HT-29 (cell line): ENCODE measurements at regions not wholly inside any gene's neighbourhood (a gene's known extent, or its start where the extent isn't known, plus 50 kb on each side); places are given as distances from the start of the nearest gene placed in this dataset.

ENCODE experiments used
- DNase-seq: peaks from one replicate; pipeline ENCODE4 v3.0.0-alpha.2; 2015; ENCODE audit warnings: low spot score

DNA sequence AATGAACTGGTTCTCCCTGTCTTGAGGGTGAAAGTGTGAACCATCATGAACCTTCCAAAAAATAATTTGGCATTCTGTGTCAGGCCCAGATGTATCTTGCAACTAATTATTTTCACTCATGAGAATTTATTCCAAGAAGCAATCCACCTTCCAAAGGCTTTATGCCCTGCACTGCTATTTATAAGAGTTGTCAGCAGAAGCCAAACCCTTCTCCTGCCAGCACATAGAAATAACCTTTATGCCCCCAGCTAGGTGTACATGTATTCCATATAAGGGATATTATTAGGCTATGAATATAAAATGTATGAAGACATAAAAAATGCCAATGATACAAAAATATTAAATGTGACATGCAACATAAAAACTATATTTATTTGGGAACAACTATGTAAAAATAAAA lies 69.0 kb upstream of the GDF10 start:
- no peak for DNase-seq

DNA sequence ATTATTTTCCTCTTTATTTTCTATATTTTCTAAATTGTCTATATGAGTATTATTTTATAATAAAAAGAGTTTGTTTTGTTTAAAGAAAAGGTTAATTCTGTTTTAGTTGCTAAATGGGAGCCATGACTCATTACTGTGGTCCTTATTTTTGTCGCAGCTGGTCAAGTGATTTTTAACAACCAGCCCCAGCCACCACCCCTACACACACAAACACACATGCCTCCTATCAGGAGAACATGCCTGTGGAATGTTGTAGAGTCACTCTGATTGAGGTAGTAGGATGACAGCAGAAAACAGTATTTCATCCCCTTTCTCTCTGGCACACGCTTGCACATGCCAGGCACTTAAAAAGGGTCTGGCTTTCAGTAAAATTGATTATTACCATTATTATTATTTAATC lies 68.6 kb upstream of the GDF10 start:
- no peak for DNase-seq

DNA sequence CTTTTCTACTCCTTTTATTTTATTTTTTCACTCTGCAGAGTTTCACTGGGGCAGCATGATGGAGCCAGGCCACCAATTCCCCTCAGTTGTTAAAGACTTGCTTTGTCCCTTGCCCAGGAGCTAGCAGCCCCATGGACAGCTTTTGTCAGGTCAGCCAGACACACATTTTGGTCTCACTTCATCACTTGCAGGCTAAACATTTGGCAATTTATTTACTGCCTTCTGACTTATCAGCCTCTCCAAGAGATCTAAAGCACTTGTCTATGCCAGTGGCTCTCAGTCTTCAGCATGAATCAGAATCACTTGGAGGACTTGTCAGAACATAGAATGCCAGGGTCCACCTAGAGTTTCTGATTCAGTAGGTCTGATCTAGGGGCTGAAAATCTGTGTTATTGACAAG lies 66.4 kb upstream of the GDF10 start:
- no peak for DNase-seq

DNA sequence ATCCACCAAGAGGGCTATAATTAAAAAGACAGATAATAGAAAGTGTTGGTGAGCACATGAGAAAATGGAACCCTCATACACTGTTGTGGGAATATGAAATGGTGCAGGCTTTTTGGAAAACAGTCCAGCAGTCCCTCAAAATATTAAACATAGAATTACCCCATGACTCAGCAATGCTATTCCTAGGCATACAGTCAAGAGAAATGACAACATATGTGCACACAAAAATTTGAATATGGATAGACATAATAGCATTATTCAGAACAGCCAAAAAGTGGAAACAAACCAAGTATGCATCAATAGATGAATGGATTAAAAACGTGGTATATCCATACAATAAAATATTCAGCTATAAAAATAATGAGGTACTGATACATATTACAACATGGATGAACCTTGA lies 64.5 kb upstream of the GDF10 start:
- no peak for DNase-seq

DNA sequence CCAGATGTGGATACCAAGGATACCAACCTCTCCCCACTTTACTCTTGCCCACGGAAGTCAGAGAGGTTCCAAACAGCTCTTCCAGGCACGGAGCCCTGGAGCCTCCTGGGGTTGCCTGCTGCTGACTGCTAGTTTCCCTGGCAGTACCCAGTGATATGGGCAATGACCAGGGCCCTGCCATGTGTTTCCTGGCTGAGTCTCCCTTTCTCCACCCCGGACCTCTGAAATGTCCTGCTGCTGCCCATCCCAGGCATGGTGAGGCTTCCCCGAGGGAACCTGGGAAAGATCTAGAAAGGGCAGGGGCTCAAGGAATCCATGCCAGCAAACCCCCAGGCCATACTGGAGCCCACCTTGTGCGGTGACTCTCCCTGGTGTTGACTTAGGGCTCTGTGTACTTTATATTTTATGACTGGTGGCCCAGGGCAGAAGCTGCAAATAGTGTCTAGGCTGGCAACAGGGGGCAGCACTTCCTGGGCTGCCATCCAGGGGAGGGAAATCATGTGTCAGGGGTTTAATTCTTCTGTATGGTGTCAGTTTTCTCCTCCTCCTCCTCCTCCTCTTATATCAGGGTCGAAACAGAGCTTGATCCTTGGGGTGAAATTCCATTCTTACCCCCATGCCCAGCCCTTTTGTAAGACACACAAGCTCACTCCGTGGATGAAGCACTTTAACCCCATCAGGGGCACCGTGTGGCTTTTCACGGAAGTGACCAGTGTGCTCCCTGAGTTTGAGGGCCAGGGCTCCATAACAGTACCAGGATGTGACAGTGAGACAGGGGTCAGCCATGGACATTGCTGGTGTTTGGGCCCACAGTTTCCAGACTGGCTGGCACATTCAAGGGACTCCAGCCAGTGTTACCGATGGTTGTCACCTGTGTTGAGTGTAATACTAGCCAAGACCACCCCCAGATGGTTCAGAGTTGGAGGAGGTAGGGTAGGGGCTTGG lies 62.4 kb upstream of the GDF10 start:
- DNase-seq, result no peak

DNA sequence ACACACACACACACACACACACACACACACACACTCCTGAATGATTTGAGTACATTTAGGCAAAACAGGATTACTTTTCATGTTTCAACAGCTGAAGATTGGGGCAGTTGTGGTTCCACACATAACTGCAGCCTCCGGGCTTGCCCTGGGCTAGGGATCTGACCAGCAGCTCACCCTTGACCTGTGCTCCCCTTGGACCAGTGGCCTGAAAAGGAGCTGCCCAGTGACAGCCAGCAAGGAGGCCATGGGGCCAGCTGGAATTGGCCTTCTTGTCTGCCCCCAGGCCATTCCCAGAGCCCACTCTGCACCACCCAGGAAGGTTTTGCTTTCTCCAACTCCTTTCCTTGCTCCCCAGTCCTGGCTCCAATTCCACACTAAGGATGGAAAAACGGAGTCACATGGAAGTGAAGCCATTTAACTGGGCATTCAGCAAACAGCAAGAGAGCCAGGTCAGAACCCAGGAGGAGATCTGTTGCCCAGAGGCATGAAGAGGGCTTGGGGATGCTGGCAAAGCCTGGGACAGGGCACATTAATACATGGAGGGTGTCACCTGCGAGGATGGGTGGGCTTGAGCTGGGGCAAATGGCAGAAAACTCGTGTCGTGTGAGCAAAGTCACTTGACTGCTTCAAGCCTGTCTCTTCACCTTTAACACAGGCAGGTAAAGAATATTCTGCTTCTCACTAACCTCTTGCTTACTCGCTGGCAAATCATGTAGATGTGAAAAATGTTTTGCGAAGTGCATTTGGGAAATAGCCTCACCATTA lies 61.5 kb upstream of the GDF10 start:
- DNase-seq, result no peak

DNA sequence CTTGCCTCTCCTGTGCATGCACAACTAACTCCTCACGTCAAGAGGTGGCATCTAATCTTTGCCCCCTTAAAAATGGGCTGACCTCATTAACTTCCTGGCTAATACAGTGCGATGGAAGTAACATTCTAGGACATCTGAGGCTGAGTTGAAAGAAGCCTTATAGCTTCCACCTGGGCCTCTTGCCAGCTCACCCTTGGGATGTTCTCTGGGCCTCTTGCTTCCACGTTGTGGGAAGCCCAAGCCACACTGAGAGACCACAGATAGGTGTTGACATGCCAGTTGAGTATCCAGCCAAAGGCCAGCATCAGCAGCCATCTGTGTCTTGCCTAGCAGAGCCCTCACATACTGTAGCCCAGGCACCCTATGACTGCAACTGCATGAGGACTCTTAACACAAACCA lies 60.8 kb upstream of the GDF10 start:
- DNase-seq, result no peak

DNA sequence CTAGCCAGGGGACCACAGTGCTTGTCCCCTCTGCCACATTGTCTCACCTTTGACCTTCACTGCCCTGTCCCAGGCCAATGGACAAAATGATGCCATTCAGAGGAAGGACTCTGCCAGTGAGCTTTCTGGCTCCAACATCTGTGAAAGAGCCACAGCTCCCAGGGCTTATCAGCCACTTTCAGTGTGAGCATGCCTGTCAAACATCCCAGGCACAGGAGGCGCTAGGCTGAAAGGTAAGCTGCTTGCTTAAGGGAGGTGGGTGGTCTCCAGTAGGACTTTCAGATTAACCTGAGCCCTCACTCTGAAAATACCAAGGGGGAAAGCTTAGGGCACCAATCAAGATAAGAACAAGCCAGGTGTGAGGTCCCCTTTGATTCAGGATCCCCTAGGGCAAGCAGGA lies 59.8 kb upstream of the GDF10 start:
- DNase-seq, result no peak

DNA sequence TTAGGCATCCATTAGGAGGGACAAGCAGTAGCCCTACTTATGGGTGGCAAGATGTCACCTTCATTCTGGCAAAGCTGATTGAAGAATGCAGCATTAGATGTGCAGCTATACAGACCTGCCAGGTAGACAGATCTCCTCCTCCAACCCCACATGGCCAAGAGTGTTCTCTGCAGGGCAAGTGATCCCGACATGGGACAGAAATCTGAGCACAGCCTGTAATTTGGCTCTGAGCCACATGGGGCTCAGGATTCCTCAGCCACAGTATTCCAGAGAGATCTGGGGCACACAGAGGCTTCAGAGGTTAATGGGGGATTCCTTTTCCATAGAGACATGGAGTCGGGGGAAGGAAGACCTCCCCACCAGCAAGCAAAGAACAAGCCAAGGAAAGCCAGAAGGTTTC lies 58.7 kb upstream of the GDF10 start:
- DNase-seq, result no peak

DNA sequence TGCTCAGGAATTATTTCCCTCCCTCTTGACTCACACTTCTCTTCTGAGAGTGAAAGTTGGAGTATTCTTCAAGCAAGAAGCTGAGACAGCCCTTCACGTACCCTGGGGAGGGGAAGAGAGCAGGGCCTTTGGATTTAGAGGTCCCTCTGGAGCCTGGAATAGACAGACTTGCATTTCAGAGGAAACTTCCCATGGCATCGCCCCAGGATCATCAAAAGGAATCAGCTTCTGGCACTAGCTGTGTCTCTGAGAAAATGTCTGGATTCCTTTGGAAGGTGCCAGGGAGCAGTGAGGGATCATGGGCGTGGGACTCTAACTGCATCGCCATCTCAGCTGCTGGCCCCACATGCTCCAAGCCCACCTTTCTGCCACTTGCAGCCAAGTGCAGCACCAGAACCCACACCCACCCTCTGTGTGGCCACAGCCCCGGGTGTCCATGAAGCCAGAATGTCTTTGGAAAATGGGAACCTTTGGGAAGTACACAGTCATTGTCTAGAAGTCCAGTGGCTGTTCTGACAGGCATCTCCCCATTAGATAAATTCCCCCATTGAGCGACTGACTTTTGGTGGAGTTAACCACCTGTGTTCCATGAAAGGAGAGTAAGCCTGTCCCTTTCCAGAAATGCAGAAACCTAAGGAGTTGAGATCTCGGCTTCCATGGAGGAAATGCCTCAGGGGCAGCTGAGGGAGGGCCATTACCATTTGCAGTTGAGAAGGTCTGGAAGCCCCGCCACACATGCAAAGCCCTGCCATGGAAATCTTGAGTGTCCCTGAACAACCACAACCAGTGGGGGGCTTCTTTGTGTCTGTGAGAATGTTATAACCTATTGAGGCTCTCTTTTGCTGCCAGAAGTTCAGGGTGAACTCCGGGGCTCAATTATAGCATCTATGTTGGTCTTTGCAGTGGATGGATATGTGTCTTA lies 57.8 kb upstream of the GDF10 start:
- DNase-seq, result no peak

DNA sequence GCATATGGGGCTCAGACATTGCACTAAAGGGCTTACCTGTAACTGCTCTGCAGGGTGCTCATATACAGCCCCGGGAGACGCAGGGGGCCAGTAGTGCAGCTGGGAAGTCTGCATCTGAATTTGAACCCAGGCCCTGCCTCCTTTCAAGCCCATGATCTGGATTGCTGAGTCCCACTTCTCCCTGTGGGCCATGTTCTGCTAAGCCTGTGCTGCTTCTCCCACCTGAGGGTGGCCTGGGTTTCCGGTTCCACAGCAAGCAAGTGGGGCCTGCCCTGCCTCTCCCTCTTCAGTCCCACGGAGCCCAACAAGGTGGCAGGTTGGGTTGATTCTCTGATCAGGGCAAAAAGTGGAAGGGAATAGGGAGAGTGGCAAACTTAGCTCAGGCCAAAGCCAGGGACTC lies 56.6 kb upstream of the GDF10 start:
- no peak for DNase-seq

DNA sequence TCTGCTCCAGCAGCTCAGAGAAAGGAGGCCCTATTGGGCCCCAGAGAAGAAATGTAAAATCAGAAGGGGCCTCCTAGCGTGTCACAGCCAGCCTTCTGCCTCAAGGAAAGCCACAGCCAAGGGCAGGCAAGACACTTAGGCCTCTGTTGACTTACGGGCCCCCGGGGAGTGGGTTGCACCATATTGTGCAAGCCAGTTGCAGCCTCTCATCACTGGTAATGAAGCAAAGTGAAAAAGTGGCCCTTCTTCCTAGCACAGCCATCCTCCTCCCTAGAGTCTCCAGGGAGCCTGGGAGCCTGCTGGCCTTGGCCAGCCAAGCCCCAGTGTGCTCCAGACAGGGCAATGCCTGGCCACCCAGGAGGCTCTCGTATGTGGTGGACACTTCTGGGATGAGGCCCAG lies 56.2 kb upstream of the GDF10 start:
- DNase-seq, result no peak

DNA sequence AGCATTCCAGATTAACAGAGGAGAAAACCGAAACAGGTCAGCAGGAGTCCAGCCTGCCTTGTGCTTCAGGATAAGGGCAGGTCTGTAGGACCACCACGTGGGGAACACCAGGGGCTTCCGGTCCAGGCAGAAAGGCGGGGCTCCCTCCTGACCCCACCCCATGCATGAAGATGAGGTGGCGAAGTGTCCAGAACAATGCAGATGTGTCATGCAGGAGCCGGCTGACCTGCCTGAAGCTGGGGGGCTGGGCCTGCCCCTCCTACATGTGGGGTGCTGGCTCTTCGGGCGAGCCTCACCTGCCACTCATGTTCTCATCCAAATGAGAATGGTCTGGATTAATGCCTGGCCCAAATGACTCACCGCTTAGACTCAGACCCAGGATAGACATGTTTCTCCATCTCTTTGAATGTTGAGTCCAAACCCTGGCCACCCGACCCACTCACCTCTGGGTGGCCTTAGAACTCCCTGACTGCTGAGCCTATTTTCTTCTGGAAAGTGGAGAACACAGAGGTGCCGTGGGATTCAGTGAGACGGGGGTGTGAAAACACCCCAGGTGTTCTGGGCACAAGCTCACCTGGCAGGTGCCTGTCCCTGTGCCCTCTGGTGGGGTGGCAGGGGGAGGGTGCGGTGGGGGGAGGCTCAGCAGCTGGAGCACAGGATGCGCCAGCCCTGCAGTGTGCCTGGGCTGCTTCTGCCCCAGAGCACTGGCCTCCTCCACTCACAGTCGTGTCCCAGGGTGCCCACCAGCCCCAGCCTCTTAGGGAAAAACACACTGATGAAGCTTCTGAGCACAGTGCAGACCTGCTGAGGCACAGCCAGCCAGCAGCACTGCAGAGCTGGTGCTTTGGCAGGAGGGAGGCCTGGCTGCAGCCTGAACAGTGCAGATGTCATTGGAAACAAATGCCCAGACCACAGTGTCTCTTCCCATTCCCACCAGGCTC lies 55.2 kb upstream of the GDF10 start:
- no peak for DNase-seq

DNA sequence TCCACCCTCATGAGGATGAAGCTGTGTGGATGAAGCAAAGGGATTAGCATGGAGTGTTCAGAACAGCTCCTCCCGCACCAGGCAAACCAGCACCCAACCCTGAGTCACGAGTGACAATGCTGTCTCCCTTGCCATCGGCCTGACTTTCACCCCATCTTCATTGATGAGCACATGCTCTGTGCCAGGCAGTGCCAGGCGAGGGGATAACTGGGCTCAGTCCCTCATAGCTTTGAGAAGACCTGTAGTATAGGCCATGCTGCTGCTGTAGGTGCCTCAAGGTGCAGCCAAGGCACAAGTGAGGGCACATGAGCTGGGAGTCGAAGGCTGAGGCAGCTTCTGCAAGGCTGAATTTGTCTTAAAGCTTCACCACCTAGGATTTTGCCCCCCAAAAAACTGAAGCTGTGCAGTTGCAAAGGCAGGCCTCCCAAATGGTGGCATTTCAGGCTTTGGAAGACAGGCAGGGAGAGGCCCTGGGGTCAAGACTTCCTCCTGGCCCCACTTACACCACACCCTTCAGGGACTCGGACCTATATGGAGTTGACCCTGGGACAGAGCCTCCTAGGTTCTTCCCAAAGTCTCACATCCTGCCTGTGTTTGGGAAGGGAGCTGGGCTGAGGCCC lies 54.2 kb upstream of the GDF10 start:
- DNase-seq, result no peak

DNA sequence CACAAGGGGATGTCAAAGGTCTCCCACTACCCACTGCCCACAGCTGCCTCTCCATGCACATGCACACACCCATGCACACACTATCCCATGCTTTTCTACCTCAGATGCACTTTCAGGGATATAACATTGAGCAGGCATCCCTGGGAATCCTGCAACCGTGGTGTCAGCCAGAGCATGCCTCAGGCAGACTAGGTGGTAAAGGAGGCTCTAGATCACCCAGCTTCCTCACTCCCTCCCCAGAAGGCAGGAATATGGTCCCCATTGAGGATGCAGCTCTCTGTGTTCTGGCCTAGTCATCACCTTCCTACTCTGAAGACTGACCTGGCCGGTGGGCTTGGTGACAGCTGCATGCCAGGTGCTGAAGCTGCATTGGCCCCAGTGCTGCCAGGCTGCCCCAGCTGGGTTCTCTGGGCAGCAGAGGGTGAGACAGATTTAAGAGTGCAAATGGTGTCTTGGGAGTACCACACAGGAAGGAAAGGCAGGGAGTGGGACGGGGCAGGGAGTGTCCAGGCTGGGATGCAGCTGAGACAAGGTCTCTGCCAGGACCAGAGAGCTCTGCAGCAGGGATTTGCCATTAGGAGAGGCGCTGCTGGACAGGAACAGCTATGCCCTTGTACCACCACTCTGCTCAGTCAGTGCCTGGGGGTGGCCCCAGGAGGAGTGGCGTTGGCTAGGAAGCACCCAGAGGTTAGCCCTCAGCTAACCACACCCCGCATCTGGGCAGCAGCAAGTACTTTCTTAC lies 53.4 kb upstream of the GDF10 start:
- DNase-seq, result no peak

DNA sequence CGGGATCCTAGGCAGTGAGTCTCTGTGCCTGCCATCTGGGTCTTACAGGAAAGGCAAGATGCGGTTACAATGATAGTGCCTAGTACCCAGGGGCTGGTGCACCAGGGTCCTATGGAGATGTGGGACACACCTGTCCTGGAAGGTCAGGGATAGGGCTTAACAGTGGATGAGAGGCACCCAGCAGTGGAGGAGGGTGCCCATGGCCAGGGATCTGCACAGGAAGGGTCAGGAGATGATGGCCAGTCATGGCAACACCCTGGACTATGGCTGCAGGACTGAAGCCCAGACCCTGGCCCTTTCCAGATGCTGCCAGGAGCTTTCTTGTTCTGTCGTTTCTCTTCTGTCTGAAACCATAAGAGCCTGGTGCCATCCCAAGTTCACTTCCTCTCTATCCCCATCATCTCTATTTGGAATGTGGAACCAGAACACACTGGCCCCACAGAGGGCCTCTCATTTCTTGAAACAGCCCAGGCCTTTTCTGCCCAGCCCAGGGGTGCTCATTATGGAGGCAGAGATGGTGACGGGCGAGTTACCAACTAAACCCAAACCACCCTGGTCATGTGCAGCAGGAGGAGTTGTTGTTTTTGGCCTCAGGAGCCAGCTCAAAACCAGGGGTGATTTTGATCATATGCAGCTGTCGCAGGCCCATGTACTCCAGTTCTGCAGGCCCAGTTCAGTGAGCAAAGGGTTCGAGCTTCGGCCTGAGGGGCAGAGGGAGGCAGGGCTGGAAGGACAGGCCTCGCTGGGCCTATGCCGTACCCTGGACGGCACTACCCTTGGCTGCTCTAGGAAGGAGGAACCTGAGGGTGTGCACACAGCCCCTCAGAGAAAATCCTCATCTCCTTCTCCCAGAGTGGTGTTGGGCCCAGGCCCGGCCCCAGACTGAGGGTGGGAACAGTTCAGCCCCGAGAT lies 52.6 kb upstream of the GDF10 start:
- DNase-seq, result no peak

DNA sequence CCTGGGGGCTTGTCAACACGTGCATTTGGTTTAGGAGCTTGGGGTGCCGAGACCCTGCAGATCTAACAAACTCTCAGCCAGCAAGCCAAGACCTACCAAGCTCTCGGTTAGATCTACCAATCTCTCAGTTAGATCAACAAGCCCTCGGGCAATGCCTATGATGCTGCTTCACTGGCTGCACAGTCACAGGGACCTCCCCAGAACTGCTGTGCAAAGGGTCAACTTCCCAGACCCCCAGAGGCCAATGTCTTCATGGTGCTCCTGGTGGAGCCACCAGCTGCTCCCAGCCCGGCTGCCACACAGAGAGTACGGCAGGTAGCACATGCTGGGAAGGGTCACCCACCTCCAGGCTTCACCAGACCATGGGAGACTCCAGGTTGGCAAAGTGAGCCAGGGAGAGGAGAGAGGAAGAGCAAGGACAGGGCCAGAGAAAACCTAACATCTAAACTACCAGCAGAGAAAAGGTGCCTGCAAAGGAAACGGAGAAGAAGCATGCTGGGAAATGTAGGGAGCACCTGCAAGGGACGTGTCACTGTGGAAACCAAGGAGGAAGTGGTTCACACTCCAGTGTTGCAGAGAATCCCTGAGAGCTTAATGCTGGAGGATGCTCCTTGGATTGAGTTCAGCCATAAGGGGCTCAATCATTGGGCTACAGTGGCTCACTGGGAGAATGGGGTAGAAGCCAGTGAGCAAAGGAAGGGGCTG lies 51.5 kb upstream of the GDF10 start:
- DNase-seq, result no peak

DNA sequence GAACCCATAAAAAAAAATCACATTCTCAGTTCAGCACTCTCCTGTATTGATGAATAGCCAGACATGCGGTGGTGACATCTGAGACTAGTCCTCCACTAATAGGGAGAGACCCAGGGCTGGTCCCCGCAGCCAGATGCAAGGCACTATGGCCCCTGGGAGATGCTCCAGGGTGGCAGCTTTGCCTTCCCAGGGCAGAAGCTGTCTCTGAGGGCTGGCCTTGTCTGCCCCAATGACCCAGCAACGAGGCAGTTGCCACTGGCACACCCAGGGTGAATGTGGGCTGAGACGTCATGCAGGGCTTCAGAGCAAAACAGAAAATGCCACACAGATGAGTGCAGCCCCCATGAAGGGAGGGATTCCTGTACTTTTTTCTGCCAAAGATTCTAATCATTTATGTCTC lies 50.1 kb upstream of the GDF10 start:
- no peak for DNase-seq
